HepG2 (cell line): ENCODE measurements at regions not wholly inside any gene's neighbourhood (a gene's known extent, or its start where the extent isn't known, plus 50 kb on each side); places are given as distances from the start of the nearest gene placed in this dataset.

Experiments
- ATAC-seq: fragments of 200-7000 bp; cut with Tn5 transposase; 3 replicates; pipeline ENCODE4 v1.9.1; 2020; ENCODE audit warnings: mild to moderate bottlenecking, moderate library complexity
- BruUV-seq: library from RNA; stranded (reverse); fragments of 400-500 nt; replicated peaks from 2 replicates; lab custom pipeline; 2021; lab: Mats Ljungman, UMichigan
- CTCF ChIA-PET: fragments of 300-600 bp; formaldehyde crosslinking; extraction: SDS; loops from one replicate; lab custom pipeline; 2021; ENCODE audit warnings: low total read pairs, inconsistent platforms, low intra/inter-chr PET ratio; lab: Yijun Ruan, JAX
- POLR2A ChIA-PET: fragments of 350-600 bp; sonication (Branson Sonifier 250); formaldehyde crosslinking; loops from one replicate; lab custom pipeline; 2020; ENCODE audit warnings: antibody characterized with exemption, inconsistent platforms; lab: Yijun Ruan, JAX
- DNase-seq: peaks from one replicate; pipeline ENCODE4 v3.0.0-alpha.2; 2015; ENCODE audit warnings: low spot score
- FAIRE-seq: peaks from 3 replicates; lab custom pipeline; 2011; peaks lifted over from hg19 to GRCh38; lab: Jason Lieb, UNC
- H2AFZ ChIP-seq: one replicate; pipeline ENCODE4 v1.6.1; 2011; ENCODE audit warnings: low read length, inconsistent platforms
- H3K27ac ChIP-seq: fragments of 300-600 bp; 3 replicates; pipeline ENCODE4 v1.8.0; 2011; ENCODE audit warnings: mixed run types, mild to moderate bottlenecking, mixed read lengths, low read length, inconsistent platforms; ENCODE audit not compliant: insufficient read depth; ENCODE audit errors: extremely low read length
- H3K27me3 ChIP-seq, 2 experiments: fragments of 200-600 bp in 1 of 2; 2 replicates in 1 of 2; 3 replicates in 1 of 2; pipeline versions ENCODE4 v1.6.0 to v1.8.0; 2011; ENCODE audit warnings: low read length in 2 of 2, mild to moderate bottlenecking in 2 of 2, moderate library complexity in 2 of 2, inconsistent platforms in 1 of 2; ENCODE audit not compliant: insufficient read depth in 2 of 2, control insufficient read depth in 1 of 2
- H3K36me3 ChIP-seq, 2 experiments: fragments of 200-600 bp in 1 of 2; replicated peaks in 1 of 2; 2 replicates in 1 of 2; 3 replicates in 1 of 2; pipeline versions ENCODE4 v1.5.1 to v1.8.0; 2011; ENCODE audit warnings: low read length in 2 of 2, inconsistent platforms in 1 of 2; ENCODE audit not compliant: insufficient read depth in 2 of 2, control insufficient read depth in 1 of 2
- H3K4me1 ChIP-seq: 2 replicates; pipeline ENCODE4 v1.5.1; 2012; ENCODE audit warnings: low read length, inconsistent platforms; ENCODE audit not compliant: insufficient read depth
- H3K4me2 ChIP-seq: 2 replicates; pipeline ENCODE4 v1.6.0; 2011; ENCODE audit warnings: low read depth, low read length, inconsistent platforms
- H3K4me3 ChIP-seq, 3 experiments: fragments of 200-600 bp in 1 of 3; sonication (generic), shearing (Covaris generic) in 1 of 3; replicated peaks in 1 of 3; 2 replicates each; pipeline ENCODE4 v1.5.1; 2011 to 2016; ENCODE audit warnings: low read length in 3 of 3, inconsistent platforms in 2 of 3, low read depth in 2 of 3, mild to moderate bottlenecking in 2 of 3, control low read depth in 1 of 3, mixed read lengths in 1 of 3; ENCODE audit not compliant: insufficient read depth in 1 of 3
- H3K79me2 ChIP-seq: one replicate; pipeline ENCODE4 v1.6.1; 2011; ENCODE audit warnings: low read length, inconsistent platforms; ENCODE audit not compliant: insufficient read depth
- H3K9ac ChIP-seq: 2 replicates; pipeline ENCODE4 v1.6.0; 2011; ENCODE audit warnings: mild to moderate bottlenecking, low read depth, low read length, inconsistent platforms; ENCODE audit not compliant: insufficient read depth
- H3K9me3 ChIP-seq: 2 replicates; pipeline ENCODE4 v1.5.1; 2012; ENCODE audit warnings: mild to moderate bottlenecking, low read length
- H4K20me1 ChIP-seq: 2 replicates; pipeline ENCODE4 v1.6.0; 2011; ENCODE audit warnings: inconsistent platforms, mild to moderate bottlenecking, low read length, moderate library complexity; ENCODE audit not compliant: insufficient read depth
- BORCS8-MEF2B ChIP-seq: sonication (generic); formaldehyde crosslinking; IDR thresholded peaks from 2 replicates; pipeline ENCODE4 v1.8.0; 2022; ENCODE audit warnings: mild to moderate bottlenecking, missing genetic modification reagents
- CREB3 ChIP-seq: sonication (generic); formaldehyde crosslinking; IDR thresholded peaks from 2 replicates; pipeline ENCODE4 v1.5.0; 2020; ENCODE audit warnings: missing genetic modification reagents
- FOXK2 ChIP-seq: fragments of 450-650 bp; IDR thresholded peaks from 2 replicates; pipeline ENCODE4 v1.6.1; 2016
- GLI4 ChIP-seq: sonication (generic); formaldehyde crosslinking; IDR thresholded peaks from 2 replicates; pipeline ENCODE4 v1.5.1; 2020; ENCODE audit warnings: missing genetic modification reagents, mild to moderate bottlenecking, moderate library complexity, borderline replicate concordance
- HDAC6 ChIP-seq: fragments of 200-600 bp; sonication (generic); IDR thresholded peaks from 2 replicates; pipeline ENCODE4 v1.7.0; 2017; ENCODE audit warnings: mild to moderate bottlenecking, antibody characterized with exemption, low read length, low read depth
- MLXIP ChIP-seq: sonication (generic); formaldehyde crosslinking; IDR thresholded peaks from 2 replicates; pipeline ENCODE4 v1.9.0; 2021; ENCODE audit warnings: missing genetic modification reagents, borderline replicate concordance
- REXO4 ChIP-seq: sonication (generic); formaldehyde crosslinking; IDR thresholded peaks from 2 replicates; pipeline ENCODE4 v1.8.0; 2022; ENCODE audit warnings: missing genetic modification reagents, mild to moderate bottlenecking, borderline replicate concordance
- RFX3 ChIP-seq: IDR thresholded peaks from 2 replicates; pipeline ENCODE4 v1.6.1; 2016; ENCODE audit warnings: missing biosample characterization, missing genetic modification reagents
- SMAD9 ChIP-seq: sonication (generic); formaldehyde crosslinking; IDR thresholded peaks from 2 replicates; pipeline ENCODE4 v1.5.1; 2020; ENCODE audit warnings: mild to moderate bottlenecking, missing genetic modification reagents
- TBL1XR1 ChIP-seq: fragments of 150-350 bp; IDR thresholded peaks from 2 replicates; pipeline ENCODE4 v1.6.1; 2014; ENCODE audit warnings: borderline replicate concordance, low read length; ENCODE audit not compliant: partially characterized antibody
- TBX2 ChIP-seq: sonication (generic); formaldehyde crosslinking; IDR thresholded peaks from 2 replicates; pipeline ENCODE4 v1.5.0; 2020; ENCODE audit warnings: missing genetic modification reagents, mild to moderate bottlenecking, borderline replicate concordance
- TOPORS ChIP-seq: sonication (generic); formaldehyde crosslinking; IDR thresholded peaks from 2 replicates; pipeline ENCODE4 v1.8.0; 2023; ENCODE audit warnings: mild to moderate bottlenecking, missing genetic modification reagents
- ZC3H4 ChIP-seq: sonication (generic); formaldehyde crosslinking; IDR thresholded peaks from 2 replicates; pipeline ENCODE4 v1.4.0; 2020; ENCODE audit warnings: missing genetic modification reagents, borderline replicate concordance
- ZKSCAN8 ChIP-seq: IDR thresholded peaks from 2 replicates; pipeline ENCODE4 v1.6.1; 2016; ENCODE audit warnings: borderline replicate concordance, missing genetic modification reagents, missing compliant biosample characterization
- ZNF18 ChIP-seq: sonication (generic); formaldehyde crosslinking; IDR thresholded peaks from 2 replicates; pipeline ENCODE4 v1.8.0; 2022; ENCODE audit warnings: mild to moderate bottlenecking, missing genetic modification reagents; ENCODE audit not compliant: insufficient replicate concordance
- ZNF777 ChIP-seq: sonication (generic); formaldehyde crosslinking; IDR thresholded peaks from 2 replicates; pipeline ENCODE4 v1.4.0; 2020; ENCODE audit warnings: missing genetic modification reagents
- ZNF792 ChIP-seq: IDR thresholded peaks from 2 replicates; pipeline ENCODE4 v1.6.1; 2016
- WGBS: methylation state at CpG from one replicate; pipeline ENCODE4 v1.1.6; 2017; ENCODE audit warnings: low lambda C conversion rate; 5-methylcytosine and 5-hydroxymethylcytosine counted together
- in situ Hi-C: cut with HindIII; loops from 2 replicates; pipeline ENCODE4 v1.10.0; 2017; ENCODE audit warnings: low pct_unique_long_range_greater_than_20kb; ENCODE audit not compliant: extremely low pct_ligation_motif_present
- intact Hi-C: fragments of 100-400 bp; cut with micrococcal nuclease; formaldehyde crosslinking; loops from one replicate; pipeline ENCODE4 v1.10.0; 2022; ENCODE audit not compliant: unreplicated experiment

- H3K4me2 ChIP-seq: no peak overlapping the region
- H2AFZ ChIP-seq: no peak overlapping the region
- H3K27ac ChIP-seq: no peak overlapping the region
- 26% methylated on average over 3 of the region's 3 CpGs for WGBS
- BruUV-seq: no TSS peak
- H3K79me2 ChIP-seq: no peaks in the 10 kb centered on the region
- intact Hi-C loops: loop anchor here (10.0 kb wide), 1 partner anchor 164 kb away; the partner anchor contains the start of gene B3GALT2
- no peaks in the 10 kb centered on the region for H3K9me3 ChIP-seq
- ChIA-PET POLR2A (no interaction called here), CTCF (no interaction called here)
- in situ Hi-C loops: no loop called here
- H4K20me1 ChIP-seq: no peaks in the 10 kb centered on the region
- FAIRE-seq (no peak), ATAC-seq (no peak), DNase-seq (no peak)
- H3K36me3 ChIP-seq: no peaks in the 10 kb centered on the region
- H3K27me3 ChIP-seq: peaks cover 0 to 6% of the 10 kb centered on the region in 2 experiments; a peak in 1 of 5 replicates
- H3K4me1 ChIP-seq: no peaks in the 10 kb centered on the region
- H3K9ac ChIP-seq: no peak overlapping the region
- no peak overlapping the region for H3K4me3 ChIP-seq
- TF ChIP-seq SMAD9 (CRISPR knock-in tag) (no peak), ZNF792 (no peak), ZNF777 (CRISPR knock-in tag) (no peak), RFX3 (CRISPR knock-in tag) (no peak), TOPORS (CRISPR knock-in tag) (no peak), ZKSCAN8 (CRISPR knock-in tag) (no peak), GLI4 (no peak), MLXIP (CRISPR knock-in tag) (no peak), ZC3H4 (CRISPR knock-in tag) (no peak), ZNF18 (no peak), TBX2 (CRISPR knock-in tag) (no peak), TBL1XR1 (no peak), CREB3 (CRISPR knock-in tag) (no peak), FOXK2 (no peak), REXO4 (no peak), BORCS8-MEF2B (no peak), HDAC6 (no peak)
Measured at GRCh38 chr1:193348769-193349535, 162.5 kb upstream of the B3GALT2 start.
